Neural cell (in vitro differentiated cells): ENCODE measurements at regions not wholly inside any gene's neighbourhood (a gene's known extent, or its start where the extent isn't known, plus 50 kb on each side); places are given as distances from the start of the nearest gene placed in this dataset.

Experiments used
- H2AFZ ChIP-seq: fragments of 200-600, 300-800 bp; sonication (generic), shearing (Covaris generic); 2 replicates; pipeline ENCODE4 v1.6.0; 2014; ENCODE audit warnings: low read depth, mild to moderate bottlenecking, antibody characterized with exemption, low read length, moderate library complexity
- H3F3A ChIP-seq: fragments of 200-600 bp; shearing (Covaris generic); 2 replicates; pipeline ENCODE4 v1.6.1; 2016; ENCODE audit warnings: mild to moderate bottlenecking, moderate library complexity, mixed read lengths, antibody characterized with exemption, low read length; ENCODE audit not compliant: insufficient read depth, poor library complexity, severe bottlenecking
- H3K27ac ChIP-seq: fragments of 200-600, 300-800 bp; sonication (generic), shearing (Covaris generic); 2 replicates; pipeline ENCODE4 v1.5.1; 2014; ENCODE audit warnings: mild to moderate bottlenecking, low read length, moderate library complexity
- H3K27me3 ChIP-seq: fragments of 300-800, 200-600 bp; sonication (generic), shearing (Covaris generic); 2 replicates; pipeline ENCODE4 v1.6.0; 2014; ENCODE audit warnings: mild to moderate bottlenecking, low read depth, low read length, moderate library complexity; ENCODE audit not compliant: insufficient read depth
- H3K36me3 ChIP-seq: fragments of 300-800, 200-600 bp; sonication (generic), shearing (Covaris generic); 2 replicates; pipeline ENCODE4 v1.5.1; 2014; ENCODE audit warnings: mild to moderate bottlenecking, antibody characterized with exemption, low read length, moderate library complexity; ENCODE audit not compliant: insufficient read depth
- H3K4me2 ChIP-seq: fragments of 300-800, 200-600 bp; sonication (generic), shearing (Covaris generic); 2 replicates; pipeline ENCODE4 v1.6.0; 2014; ENCODE audit warnings: mild to moderate bottlenecking, low read length
- H3K4me3 ChIP-seq: fragments of 300-800, 200-600 bp; sonication (generic), shearing (Covaris generic); 2 replicates; pipeline ENCODE4 v1.5.1; 2014; ENCODE audit warnings: mild to moderate bottlenecking, low read length, moderate library complexity
- H3K79me2 ChIP-seq: fragments of 200-600 bp; shearing (Covaris generic); replicated peaks from 2 replicates; pipeline ENCODE4 v1.6.0; 2014; ENCODE audit warnings: mild to moderate bottlenecking, low read length, moderate library complexity; ENCODE audit not compliant: insufficient read depth
- H3K9ac ChIP-seq: fragments of 300-800, 200-600 bp; sonication (generic), shearing (Covaris generic); 2 replicates; pipeline ENCODE4 v1.6.1; 2016; ENCODE audit warnings: mild to moderate bottlenecking, low read length, mixed read lengths
- H3K9me2 ChIP-seq: fragments of 200-600 bp; shearing (Covaris generic); 2 replicates; pipeline ENCODE4 v1.6.1; 2016; ENCODE audit warnings: mild to moderate bottlenecking, low read length, mixed read lengths; ENCODE audit not compliant: insufficient read depth
- H3K9me3 ChIP-seq: fragments of 200-600, 300-800 bp; sonication (generic), shearing (Covaris generic); 2 replicates; pipeline ENCODE4 v1.6.1; 2016; ENCODE audit warnings: mild to moderate bottlenecking, mixed run types, low read length, moderate library complexity, mixed read lengths
- H4K20me1 ChIP-seq: fragments of 200-600 bp; shearing (Covaris generic); 2 replicates; pipeline ENCODE4 v1.6.1; 2016; ENCODE audit warnings: mild to moderate bottlenecking, mixed run types; ENCODE audit not compliant: insufficient read depth
- EP300 ChIP-seq: fragments of 450-650 bp; conservative IDR thresholded peaks from 2 replicates; pipeline ENCODE4 v1.6.1; 2014; ENCODE audit warnings: antibody characterized with exemption, mild to moderate bottlenecking, moderate library complexity; ENCODE audit not compliant: poor library complexity, severe bottlenecking
- EZH2 ChIP-seq: fragments of 200-600, 300-800 bp; shearing (Covaris generic), sonication (generic); IDR thresholded peaks from 2 replicates; pipeline ENCODE4 v1.6.1; 2014; ENCODE audit warnings: antibody characterized with exemption, low read length, borderline replicate concordance, mild to moderate bottlenecking; ENCODE audit not compliant: insufficient read depth, poor library complexity, severe bottlenecking
- MXI1 ChIP-seq: fragments of 450-650 bp; conservative IDR thresholded peaks from 2 replicates; pipeline ENCODE4 v1.6.1; 2014; ENCODE audit warnings: antibody characterized with exemption, mild to moderate bottlenecking; ENCODE audit not compliant: poor library complexity, severe bottlenecking
- POLR2AphosphoS5 ChIP-seq: IDR thresholded peaks from 2 replicates; pipeline ENCODE4 v1.6.1; 2012
- RAD21 ChIP-seq: fragments of 450-650 bp; conservative IDR thresholded peaks from 2 replicates; pipeline ENCODE4 v1.6.1; 2014; ENCODE audit warnings: antibody characterized with exemption, mild to moderate bottlenecking, moderate library complexity
- SMC3 ChIP-seq: fragments of 450-650 bp; conservative IDR thresholded peaks from 2 replicates; pipeline ENCODE4 v1.6.1; 2014; ENCODE audit warnings: antibody characterized with exemption, mild to moderate bottlenecking, moderate library complexity; ENCODE audit not compliant: poor library complexity
- TAF1 ChIP-seq: IDR thresholded peaks from 2 replicates; pipeline ENCODE4 v1.6.1; 2012; ENCODE audit warnings: low read depth
- TF ChIP-seq, protein P1 (sequence below): fragments of 450-650 bp; IDR thresholded peaks from 2 replicates; pipeline ENCODE4 v1.5.1; 2014; ENCODE audit warnings: antibody characterized with exemption, mild to moderate bottlenecking, moderate library complexity; ENCODE audit not compliant: poor library complexity, severe bottlenecking
- TF ChIP-seq, protein P2 (sequence below): IDR thresholded peaks from 2 replicates; pipeline ENCODE4 v1.6.1; 2012; ENCODE audit warnings: borderline replicate concordance

DNA sequence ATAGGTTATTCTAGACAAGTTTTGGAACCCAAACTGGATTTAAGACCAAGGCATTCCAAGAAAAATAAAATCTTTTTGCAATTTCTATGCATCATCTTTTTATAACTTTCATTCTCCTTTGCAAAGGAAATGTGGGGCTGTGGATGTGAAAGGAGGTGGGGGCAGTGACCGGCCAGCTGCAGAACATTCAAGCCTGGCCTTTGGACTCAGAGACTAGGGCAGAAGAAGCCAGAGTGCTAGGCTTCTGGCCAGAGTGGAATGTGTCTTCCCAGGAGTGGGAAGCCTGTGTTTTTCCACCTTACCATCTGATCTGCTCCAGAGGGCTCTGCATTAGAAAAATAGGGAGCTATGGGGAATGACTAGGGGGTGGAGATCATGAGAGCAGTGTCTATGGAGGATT is 148.5 kb downstream of the C9orf152 start:
- H4K20me1 ChIP-seq = no peaks in the 10 kb centered on the region

DNA sequence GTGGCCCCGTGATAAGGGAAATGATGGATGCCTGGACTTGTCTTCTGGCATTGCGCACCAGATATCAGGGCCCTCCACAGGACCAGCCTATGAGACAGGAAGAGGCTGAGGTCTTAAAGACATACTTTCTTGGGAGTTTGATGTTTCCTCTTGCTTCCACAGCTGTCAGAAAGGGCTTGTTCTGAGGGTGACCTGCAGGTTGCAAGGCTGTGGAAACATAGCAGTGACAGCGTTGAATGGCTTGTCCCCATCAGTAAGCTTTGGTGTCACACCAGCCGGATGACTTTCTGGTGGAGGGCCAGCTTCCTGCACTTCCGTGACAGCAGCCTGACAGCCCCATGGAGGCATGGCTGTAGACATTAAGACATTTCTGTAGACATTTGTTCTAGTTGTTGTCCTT is 143.2 kb downstream of the C9orf152 start:
- no peaks in the 10 kb centered on the region for H4K20me1 ChIP-seq

More for the DNA sequence above, 148.5 kb downstream of the C9orf152 start:
- no peak overlapping the region for H3K4me3 ChIP-seq
- H2AFZ ChIP-seq = no peak overlapping the region
- TF ChIP-seq EP300 = no peak
- TF ChIP-seq RAD21 = no peak
- TF ChIP-seq TAF1 = no peak
- TF ChIP-seq EZH2 = no peak
- no peak for TF ChIP-seq SMC3
- TF ChIP-seq, protein P1, sequence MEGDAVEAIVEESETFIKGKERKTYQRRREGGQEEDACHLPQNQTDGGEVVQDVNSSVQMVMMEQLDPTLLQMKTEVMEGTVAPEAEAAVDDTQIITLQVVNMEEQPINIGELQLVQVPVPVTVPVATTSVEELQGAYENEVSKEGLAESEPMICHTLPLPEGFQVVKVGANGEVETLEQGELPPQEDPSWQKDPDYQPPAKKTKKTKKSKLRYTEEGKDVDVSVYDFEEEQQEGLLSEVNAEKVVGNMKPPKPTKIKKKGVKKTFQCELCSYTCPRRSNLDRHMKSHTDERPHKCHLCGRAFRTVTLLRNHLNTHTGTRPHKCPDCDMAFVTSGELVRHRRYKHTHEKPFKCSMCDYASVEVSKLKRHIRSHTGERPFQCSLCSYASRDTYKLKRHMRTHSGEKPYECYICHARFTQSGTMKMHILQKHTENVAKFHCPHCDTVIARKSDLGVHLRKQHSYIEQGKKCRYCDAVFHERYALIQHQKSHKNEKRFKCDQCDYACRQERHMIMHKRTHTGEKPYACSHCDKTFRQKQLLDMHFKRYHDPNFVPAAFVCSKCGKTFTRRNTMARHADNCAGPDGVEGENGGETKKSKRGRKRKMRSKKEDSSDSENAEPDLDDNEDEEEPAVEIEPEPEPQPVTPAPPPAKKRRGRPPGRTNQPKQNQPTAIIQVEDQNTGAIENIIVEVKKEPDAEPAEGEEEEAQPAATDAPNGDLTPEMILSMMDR = no peak
- no peak for TF ChIP-seq MXI1
- TF ChIP-seq POLR2AphosphoS5 = no peak
- TF ChIP-seq, protein P2, sequence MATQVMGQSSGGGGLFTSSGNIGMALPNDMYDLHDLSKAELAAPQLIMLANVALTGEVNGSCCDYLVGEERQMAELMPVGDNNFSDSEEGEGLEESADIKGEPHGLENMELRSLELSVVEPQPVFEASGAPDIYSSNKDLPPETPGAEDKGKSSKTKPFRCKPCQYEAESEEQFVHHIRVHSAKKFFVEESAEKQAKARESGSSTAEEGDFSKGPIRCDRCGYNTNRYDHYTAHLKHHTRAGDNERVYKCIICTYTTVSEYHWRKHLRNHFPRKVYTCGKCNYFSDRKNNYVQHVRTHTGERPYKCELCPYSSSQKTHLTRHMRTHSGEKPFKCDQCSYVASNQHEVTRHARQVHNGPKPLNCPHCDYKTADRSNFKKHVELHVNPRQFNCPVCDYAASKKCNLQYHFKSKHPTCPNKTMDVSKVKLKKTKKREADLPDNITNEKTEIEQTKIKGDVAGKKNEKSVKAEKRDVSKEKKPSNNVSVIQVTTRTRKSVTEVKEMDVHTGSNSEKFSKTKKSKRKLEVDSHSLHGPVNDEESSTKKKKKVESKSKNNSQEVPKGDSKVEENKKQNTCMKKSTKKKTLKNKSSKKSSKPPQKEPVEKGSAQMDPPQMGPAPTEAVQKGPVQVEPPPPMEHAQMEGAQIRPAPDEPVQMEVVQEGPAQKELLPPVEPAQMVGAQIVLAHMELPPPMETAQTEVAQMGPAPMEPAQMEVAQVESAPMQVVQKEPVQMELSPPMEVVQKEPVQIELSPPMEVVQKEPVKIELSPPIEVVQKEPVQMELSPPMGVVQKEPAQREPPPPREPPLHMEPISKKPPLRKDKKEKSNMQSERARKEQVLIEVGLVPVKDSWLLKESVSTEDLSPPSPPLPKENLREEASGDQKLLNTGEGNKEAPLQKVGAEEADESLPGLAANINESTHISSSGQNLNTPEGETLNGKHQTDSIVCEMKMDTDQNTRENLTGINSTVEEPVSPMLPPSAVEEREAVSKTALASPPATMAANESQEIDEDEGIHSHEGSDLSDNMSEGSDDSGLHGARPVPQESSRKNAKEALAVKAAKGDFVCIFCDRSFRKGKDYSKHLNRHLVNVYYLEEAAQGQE = no peak
- H3K9me2 ChIP-seq = no peaks in the 10 kb centered on the region
- no peak overlapping the region for H3K4me2 ChIP-seq
- no peak overlapping the region for H3K9ac ChIP-seq
- H3K79me2 ChIP-seq = peaks cover 4% of the 10 kb centered on the region
- no peaks in the 10 kb centered on the region for H3K36me3 ChIP-seq
- no peaks in the 10 kb centered on the region for H3F3A ChIP-seq
- no peak overlapping the region for H3K27ac ChIP-seq
- H3K9me3 ChIP-seq = no peaks in the 10 kb centered on the region
- no peaks in the 10 kb centered on the region for H3K27me3 ChIP-seq

More for the DNA sequence above, 143.2 kb downstream of the C9orf152 start:
- H3K9me2 ChIP-seq = no peaks in the 10 kb centered on the region
- no peaks in the 10 kb centered on the region for H3K9me3 ChIP-seq
- no peaks in the 10 kb centered on the region for H3K27me3 ChIP-seq
- no peaks in the 10 kb centered on the region for H3F3A ChIP-seq
- no peak overlapping the region for H3K9ac ChIP-seq
- TF ChIP-seq, protein P2 = no peak
- TF ChIP-seq, protein P1 = no peak
- no peak for TF ChIP-seq MXI1
- no peak for TF ChIP-seq POLR2AphosphoS5
- no peak for TF ChIP-seq EZH2
- TF ChIP-seq EP300 = no peak
- no peak for TF ChIP-seq TAF1
- no peak for TF ChIP-seq RAD21
- TF ChIP-seq SMC3 = no peak
- H3K79me2 ChIP-seq = no peaks in the 10 kb centered on the region
- H3K4me3 ChIP-seq = no peak overlapping the region
- H3K4me2 ChIP-seq = no peak overlapping the region
- no peak overlapping the region for H3K27ac ChIP-seq
- H3K36me3 ChIP-seq = no peaks in the 10 kb centered on the region
- H2AFZ ChIP-seq = no peak overlapping the region
